ENCODE measurements at regions not wholly inside any gene's neighbourhood (a gene's known extent, or its start where the extent isn't known, plus 50 kb on each side); places are given as distances from the start of the nearest gene placed in this dataset.
"Not testable (repeated sequence)": the region's sequence is repeated elsewhere in the genome, so short reads cannot be mapped to it uniquely, and the experiment has no call there.

DNA sequence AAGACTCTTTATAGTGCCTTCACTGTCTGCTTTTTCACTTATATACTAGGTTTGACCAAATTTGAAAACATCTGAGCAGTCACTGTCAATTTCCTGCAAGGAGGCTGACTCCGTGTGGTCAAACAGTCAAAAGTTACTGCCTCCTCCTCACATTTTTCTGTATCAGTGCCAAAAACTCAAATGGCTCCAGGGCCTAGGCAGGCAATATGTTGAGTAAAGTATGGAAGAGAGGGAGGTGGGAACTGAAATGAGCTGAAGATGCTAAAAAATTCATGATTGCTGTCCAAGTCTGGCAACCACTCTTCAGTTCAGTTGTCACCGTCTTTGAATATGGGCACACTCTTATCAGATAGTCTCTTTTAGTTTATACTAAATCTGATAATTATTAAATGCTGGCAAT, 551.6 kb downstream of the CCSER2 start:
- Histone ChIP-seq H2AK5ac (ENCODE audit: insufficient read length, low read length) (no peak overlapping the region), H3K27ac (ENCODE audit: insufficient read length, low read depth, low read length) (no peak overlapping the region), H4K20me1 (ENCODE audit: control insufficient read depth, insufficient read depth, insufficient read length) (no peaks in the 10 kb centered on the region), H3K4ac (ENCODE audit: low read depth, low read length) (no peak overlapping the region), H3K14ac (ENCODE audit: insufficient read depth, low read length) (no peak overlapping the region), H2BK120ac (ENCODE audit: low read depth, low read length, poor library complexity, severe bottlenecking) (no peak overlapping the region), H4K8ac (replicated peaks; ENCODE audit: insufficient read length, low read depth, low read length) (no peak overlapping the region), H3K79me1 (ENCODE audit: insufficient read depth, low read depth, low read length, poor library complexity, severe bottlenecking) (no peaks in the 10 kb centered on the region), H2BK15ac (ENCODE audit: low read depth, low read length) (no peak overlapping the region), H3K27me3 (ENCODE audit: insufficient read depth, low read length) (no peaks in the 10 kb centered on the region), H2BK5ac (ENCODE audit: insufficient read length, low read length) (no peak overlapping the region), H2BK12ac (ENCODE audit: insufficient read length, low read depth, low read length) (no peak overlapping the region), H3K18ac (ENCODE audit: insufficient read length, low read depth, low read length) (no peak overlapping the region), H2AFZ (ENCODE audit: low read length) (no peak overlapping the region), H3T11ph (ENCODE audit: low read length) (no peak overlapping the region), H3K9me3 (ENCODE audit: control insufficient read depth, low read depth, low read length) (no peaks in the 10 kb centered on the region), H3K9ac (ENCODE audit: extremely low read depth, insufficient read length, low read length) (no peak overlapping the region), H3K56ac (ENCODE audit: insufficient read length, low read depth, low read length) (no peak overlapping the region), H2BK20ac (ENCODE audit: low read depth, low read length, poor library complexity, severe bottlenecking) (no peak overlapping the region), H3K79me2 (ENCODE audit: insufficient read depth, low read length) (no peaks in the 10 kb centered on the region), H3K23me2 (ENCODE audit: insufficient read length, low read depth, low read length, poor library complexity, severe bottlenecking) (no peaks in the 10 kb centered on the region), H3K23ac (ENCODE audit: insufficient read length, low read depth, low read length) (no peak overlapping the region), H3K4me2 (ENCODE audit: insufficient read depth, insufficient read length, low read length) (no peak overlapping the region), H4K5ac (ENCODE audit: insufficient read length, low read depth, low read length) (no peak overlapping the region), H3K4me1 (ENCODE audit: insufficient read depth, low read length) (no peaks in the 10 kb centered on the region), H4K91ac (ENCODE audit: insufficient read length, low read depth, low read length) (no peak overlapping the region)
- no peaks in the 10 kb centered on the region for H3K9me3 Mint-ChIP-seq
- no peaks in the 10 kb centered on the region for H3K4me1 Mint-ChIP-seq
- whole genome bisulfite sequencing (ENCODE audit: extremely low coverage, insufficient read length, low lambda C conversion rate) = no CpG with 5 or more reads among the region's 2 CpGs
- H3K4me3 Mint-ChIP-seq = no peak overlapping the region
- TF ChIP-seq, protein P1, sequence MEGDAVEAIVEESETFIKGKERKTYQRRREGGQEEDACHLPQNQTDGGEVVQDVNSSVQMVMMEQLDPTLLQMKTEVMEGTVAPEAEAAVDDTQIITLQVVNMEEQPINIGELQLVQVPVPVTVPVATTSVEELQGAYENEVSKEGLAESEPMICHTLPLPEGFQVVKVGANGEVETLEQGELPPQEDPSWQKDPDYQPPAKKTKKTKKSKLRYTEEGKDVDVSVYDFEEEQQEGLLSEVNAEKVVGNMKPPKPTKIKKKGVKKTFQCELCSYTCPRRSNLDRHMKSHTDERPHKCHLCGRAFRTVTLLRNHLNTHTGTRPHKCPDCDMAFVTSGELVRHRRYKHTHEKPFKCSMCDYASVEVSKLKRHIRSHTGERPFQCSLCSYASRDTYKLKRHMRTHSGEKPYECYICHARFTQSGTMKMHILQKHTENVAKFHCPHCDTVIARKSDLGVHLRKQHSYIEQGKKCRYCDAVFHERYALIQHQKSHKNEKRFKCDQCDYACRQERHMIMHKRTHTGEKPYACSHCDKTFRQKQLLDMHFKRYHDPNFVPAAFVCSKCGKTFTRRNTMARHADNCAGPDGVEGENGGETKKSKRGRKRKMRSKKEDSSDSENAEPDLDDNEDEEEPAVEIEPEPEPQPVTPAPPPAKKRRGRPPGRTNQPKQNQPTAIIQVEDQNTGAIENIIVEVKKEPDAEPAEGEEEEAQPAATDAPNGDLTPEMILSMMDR (conservative IDR thresholded peaks at IDR 0.05) = no peak
- no peak overlapping the region for H3K27ac Mint-ChIP-seq
- H3K27me3 Mint-ChIP-seq (ENCODE audit: low read depth) = no peaks in the 10 kb centered on the region
- H3K36me3 Mint-ChIP-seq (ENCODE audit: insufficient read depth in 1 of 3, low read depth in 3 of 3) = no peaks in the 10 kb centered on the region
- no peak for DNase-seq

DNA sequence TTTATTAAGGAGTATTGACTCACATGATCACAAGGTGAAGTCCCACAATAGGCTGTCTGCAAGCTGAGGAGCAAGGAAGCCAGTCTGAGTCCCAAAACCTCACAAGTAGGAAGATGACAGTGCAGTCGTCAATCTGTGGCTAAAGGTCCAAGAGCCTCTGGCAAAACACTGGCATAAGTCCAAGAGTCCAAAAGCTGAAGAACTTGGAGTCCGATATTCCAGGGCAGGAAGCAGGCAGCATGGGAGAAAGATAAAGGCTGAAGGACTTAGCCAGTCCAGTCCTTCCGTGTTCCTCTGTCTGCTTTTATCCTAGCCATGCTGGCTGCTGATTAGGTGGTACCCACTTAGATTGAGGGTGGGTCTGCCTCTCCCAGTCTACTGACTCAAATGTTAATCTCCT, 553.3 kb downstream of the CCSER2 start:
- not testable (repeated sequence) for H3K4me1 Mint-ChIP-seq; H3K27me3 ChIP-seq (ENCODE audit: insufficient read depth, low read length); H3K36me3 Mint-ChIP-seq (ENCODE audit: insufficient read depth in 1 of 3, low read depth in 3 of 3); H3K14ac ChIP-seq (ENCODE audit: insufficient read depth, low read length); H3K9ac ChIP-seq (ENCODE audit: extremely low read depth, insufficient read length, low read length); H3K4me3 Mint-ChIP-seq; H4K20me1 ChIP-seq (ENCODE audit: control insufficient read depth, insufficient read depth, insufficient read length); H2BK120ac ChIP-seq (ENCODE audit: low read depth, low read length, poor library complexity, severe bottlenecking); H4K91ac ChIP-seq (ENCODE audit: insufficient read length, low read depth, low read length); H3K79me2 ChIP-seq (ENCODE audit: insufficient read depth, low read length); H3K27me3 Mint-ChIP-seq (ENCODE audit: low read depth); H2BK15ac ChIP-seq (ENCODE audit: low read depth, low read length); H3K9me3 Mint-ChIP-seq; H2BK5ac ChIP-seq (ENCODE audit: insufficient read length, low read length); H3K23me2 ChIP-seq (ENCODE audit: insufficient read length, low read depth, low read length, poor library complexity, severe bottlenecking); H2BK12ac ChIP-seq (ENCODE audit: insufficient read length, low read depth, low read length); H3K9me3 ChIP-seq (ENCODE audit: control insufficient read depth, low read depth, low read length); H3K18ac ChIP-seq (ENCODE audit: insufficient read length, low read depth, low read length); H3T11ph ChIP-seq (ENCODE audit: low read length); H3K27ac Mint-ChIP-seq; H3K23ac ChIP-seq (ENCODE audit: insufficient read length, low read depth, low read length); H3K27ac ChIP-seq (ENCODE audit: insufficient read length, low read depth, low read length); H4K8ac ChIP-seq (replicated peaks; ENCODE audit: insufficient read length, low read depth, low read length); H3K56ac ChIP-seq (ENCODE audit: insufficient read length, low read depth, low read length); H4K5ac ChIP-seq (ENCODE audit: insufficient read length, low read depth, low read length); DNase-seq; H2AFZ ChIP-seq (ENCODE audit: low read length); H3K4ac ChIP-seq (ENCODE audit: low read depth, low read length); H3K79me1 ChIP-seq (ENCODE audit: insufficient read depth, low read depth, low read length, poor library complexity, severe bottlenecking); H3K4me1 ChIP-seq (ENCODE audit: insufficient read depth, low read length); H2BK20ac ChIP-seq (ENCODE audit: low read depth, low read length, poor library complexity, severe bottlenecking); H2AK5ac ChIP-seq (ENCODE audit: insufficient read length, low read length); H3K4me2 ChIP-seq (ENCODE audit: insufficient read depth, insufficient read length, low read length)
- no CpG with 5 or more reads among the region's 3 CpGs for whole genome bisulfite sequencing (ENCODE audit: extremely low coverage, insufficient read length, low lambda C conversion rate)

Data from H9 (cell line).